ACC112 (cell line): ENCODE measurements at regions not wholly inside any gene's neighbourhood (a gene's known extent, or its start where the extent isn't known, plus 50 kb on each side); places are given as distances from the start of the nearest gene placed in this dataset.

Experiments
- H2AFZ ChIP-seq: fragments of 200-600 bp; sonication (generic); one replicate; pipeline ENCODE4 v1.6.0; 2017; ENCODE audit warnings: antibody characterized with exemption, low read length; ENCODE audit not compliant: unreplicated experiment
- H3K27ac ChIP-seq: fragments of 200-600 bp; sonication (generic); 2 replicates; pipeline ENCODE4 v1.5.1; 2014; ENCODE audit warnings: low read depth, mild to moderate bottlenecking, antibody characterized with exemption, low read length, moderate library complexity
- H3K27me3 ChIP-seq: fragments of 200-600 bp; sonication (generic); 2 replicates; pipeline ENCODE4 v1.6.1; 2014; ENCODE audit warnings: mild to moderate bottlenecking, antibody characterized with exemption, low read length, moderate library complexity, mixed read lengths; ENCODE audit not compliant: insufficient read depth
- H3K36me3 ChIP-seq: fragments of 200-600 bp; sonication (generic); 2 replicates; pipeline ENCODE4 v1.6.1; 2016; ENCODE audit warnings: mild to moderate bottlenecking, antibody characterized with exemption, low read length, moderate library complexity, mixed read lengths; ENCODE audit not compliant: insufficient read depth
- H3K4me1 ChIP-seq: fragments of 200-600 bp; sonication (generic); one replicate; pipeline ENCODE4 v1.6.1; 2016; ENCODE audit warnings: low read length, mixed read lengths; ENCODE audit not compliant: insufficient read depth, unreplicated experiment, control insufficient read depth
- H3K4me3 ChIP-seq: fragments of 200-600 bp; sonication (generic); 2 replicates; pipeline ENCODE4 v1.5.1; 2014; ENCODE audit warnings: mild to moderate bottlenecking, low read depth, low read length
- H3K79me2 ChIP-seq: fragments of 200-600 bp; sonication (generic); one replicate; pipeline ENCODE4 v1.6.0; 2016; ENCODE audit warnings: low read length; ENCODE audit not compliant: control insufficient read depth, unreplicated experiment, insufficient read depth

DNA sequence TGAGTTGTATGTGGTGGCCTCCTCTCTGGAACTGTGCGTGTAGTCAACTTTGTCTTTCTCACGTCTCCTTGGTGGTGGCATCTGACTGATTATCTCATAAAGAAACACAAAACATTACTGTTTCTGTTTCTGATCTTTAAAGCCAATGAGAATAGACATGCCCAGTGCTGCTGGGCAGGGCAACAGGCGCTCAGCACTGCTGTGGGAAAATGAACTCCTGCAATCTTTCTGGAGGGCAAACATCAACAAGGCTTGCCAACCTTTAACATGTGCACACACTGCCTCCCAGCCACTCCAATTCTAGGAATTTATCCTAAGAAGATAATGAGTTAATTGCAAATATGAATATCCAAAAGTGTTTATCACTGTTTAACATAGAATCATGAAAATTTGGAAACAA lies 106.3 kb upstream of the CD93 start:
- Histone ChIP-seq H3K4me1 (no peaks in the 10 kb centered on the region), H3K79me2 (no peaks in the 10 kb centered on the region), H3K36me3 (no peaks in the 10 kb centered on the region), H2AFZ (no peak overlapping the region), H3K27ac (no peak overlapping the region), H3K27me3 (peaks cover 5% of the 10 kb centered on the region; the same call in 1 of the 2 replicates), H3K4me3 (no peak overlapping the region)

- no peaks in the 10 kb centered on the region for H3K36me3 ChIP-seq
- no peaks in the 10 kb centered on the region for H3K4me1 ChIP-seq
- no peak overlapping the region for H3K4me3 ChIP-seq
- H3K27ac ChIP-seq = no peak overlapping the region
- H3K27me3 ChIP-seq = peaks cover 5% of the 10 kb centered on the region; the same call in 1 of the 2 replicates
- H2AFZ ChIP-seq = no peak overlapping the region
- H3K79me2 ChIP-seq = no peaks in the 10 kb centered on the region
These were observed 104.4 kb upstream of the CD93 start for GRCh38 chr20:23190557-23190956.

DNA sequence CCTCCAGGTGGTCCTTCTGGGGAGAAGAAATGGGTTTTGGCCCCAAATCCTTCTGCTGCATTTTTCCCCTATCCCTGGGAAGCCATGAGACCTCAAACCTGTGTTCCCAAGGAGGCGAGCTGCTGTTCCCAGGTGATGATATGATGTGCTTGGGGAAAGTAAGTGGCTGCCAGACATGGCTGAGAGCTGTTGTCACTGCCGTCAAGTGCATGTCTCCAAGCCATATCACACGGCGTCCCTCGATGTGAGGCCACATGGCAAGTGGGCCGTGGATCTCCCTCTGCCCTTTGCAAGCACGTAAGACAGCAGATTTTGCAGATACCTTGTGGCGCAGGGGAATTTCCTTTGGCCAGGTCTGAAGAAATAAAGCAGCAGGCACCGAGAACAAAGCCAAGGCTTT lies 103.7 kb upstream of the CD93 start:
- H3K36me3 ChIP-seq = no peaks in the 10 kb centered on the region
- H3K4me1 ChIP-seq = no peaks in the 10 kb centered on the region
- no peak overlapping the region for H3K27ac ChIP-seq
- H2AFZ ChIP-seq = no peak overlapping the region
- H3K79me2 ChIP-seq = no peaks in the 10 kb centered on the region
- H3K4me3 ChIP-seq = no peak overlapping the region
- H3K27me3 ChIP-seq = peaks cover 5% of the 10 kb centered on the region; the same call in 1 of the 2 replicates

DNA sequence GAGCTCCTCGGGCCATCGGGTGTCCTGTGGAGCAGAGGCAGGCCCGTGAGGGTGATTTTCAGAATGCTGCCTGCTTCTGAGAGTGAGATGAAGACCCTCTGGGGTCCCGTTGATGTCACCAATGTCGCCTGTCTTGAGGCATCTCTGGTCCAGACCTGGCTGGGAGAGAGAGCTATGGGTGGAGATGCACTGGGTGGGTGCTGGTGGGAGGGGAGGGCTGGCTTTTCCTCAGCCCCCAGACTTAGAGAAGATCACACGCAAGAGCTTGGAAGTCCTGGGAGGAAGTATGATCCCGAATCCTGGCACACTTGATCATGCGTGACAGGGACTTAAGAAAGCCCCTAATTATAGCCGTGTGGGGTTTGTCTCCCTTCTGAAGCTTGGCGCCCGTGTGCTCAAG lies 103.2 kb upstream of the CD93 start:
- no peaks in the 10 kb centered on the region for H3K36me3 ChIP-seq
- no peak overlapping the region for H3K27ac ChIP-seq
- no peak overlapping the region for H3K4me3 ChIP-seq

GRCh38 chr20:23188377-23189169 lies 102.4 kb upstream of the CD93 start:
- Histone ChIP-seq H3K4me1 (no peaks in the 10 kb centered on the region), H3K36me3 (no peaks in the 10 kb centered on the region), H3K79me2 (no peaks in the 10 kb centered on the region), H3K27me3 (peaks cover 5% of the 10 kb centered on the region; the same call in 1 of the 2 replicates), H3K4me3 (no peak overlapping the region), H3K27ac (no peak overlapping the region), H2AFZ (no peak overlapping the region)

More for the DNA sequence above, 103.2 kb upstream of the CD93 start:
- Histone ChIP-seq H2AFZ (no peak overlapping the region), H3K4me1 (no peaks in the 10 kb centered on the region), H3K27me3 (peaks cover 5% of the 10 kb centered on the region; the same call in 1 of the 2 replicates), H3K79me2 (no peaks in the 10 kb centered on the region)

GRCh38 chr20:23187751-23188150 lies 101.6 kb upstream of the CD93 start:
- Histone ChIP-seq H3K4me1 (no peaks in the 10 kb centered on the region), H3K4me3 (no peak overlapping the region), H3K27me3 (peaks cover 5% of the 10 kb centered on the region; the same call in 1 of the 2 replicates), H3K79me2 (no peaks in the 10 kb centered on the region), H2AFZ (no peak overlapping the region), H3K36me3 (no peaks in the 10 kb centered on the region), H3K27ac (no peak overlapping the region)

DNA sequence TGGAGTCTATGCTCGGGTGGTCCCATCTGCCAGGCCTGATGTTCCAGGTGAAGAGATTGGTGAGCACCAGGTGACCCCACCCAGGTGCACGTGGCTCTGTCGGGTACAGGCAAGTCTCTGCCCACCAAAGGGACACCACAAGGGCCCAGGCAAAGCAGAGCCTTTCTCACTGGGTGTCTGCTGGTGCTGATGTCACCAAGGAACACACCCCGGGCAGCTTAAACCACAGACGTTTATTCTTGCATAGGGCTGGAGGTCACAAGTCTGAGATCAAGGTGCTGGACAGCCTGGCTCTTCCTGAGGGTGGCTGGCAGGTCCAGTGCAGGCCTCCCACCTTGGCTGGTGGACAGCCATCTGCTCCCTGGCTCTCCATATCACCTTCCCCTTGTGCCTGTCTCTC lies 100.7 kb upstream of the CD93 start:
- Histone ChIP-seq H3K27ac (no peak overlapping the region), H3K4me3 (no peak overlapping the region), H2AFZ (no peak overlapping the region), H3K27me3 (peaks cover 5% of the 10 kb centered on the region; the same call in 1 of the 2 replicates), H3K79me2 (no peaks in the 10 kb centered on the region), H3K4me1 (no peaks in the 10 kb centered on the region), H3K36me3 (no peaks in the 10 kb centered on the region)

- no peaks in the 10 kb centered on the region for H3K36me3 ChIP-seq
- H3K27me3 ChIP-seq = 0 out of 2 replicates have a peak, but pooled peaks cover 5% of the 10 kb centered on the region
- no peaks in the 10 kb centered on the region for H3K79me2 ChIP-seq
- H3K4me3 ChIP-seq = no peak overlapping the region
- H2AFZ ChIP-seq = no peak overlapping the region
- H3K4me1 ChIP-seq = no peaks in the 10 kb centered on the region
- no peak overlapping the region for H3K27ac ChIP-seq
These were observed 94.4 kb upstream of the CD93 start for GRCh38 chr20:23180451-23180921.

GRCh38 chr20:23179766-23180403 lies 93.8 kb upstream of the CD93 start:
- no peaks in the 10 kb centered on the region for H3K4me1 ChIP-seq
- H3K27me3 ChIP-seq = 0 out of 2 replicates have a peak, but pooled peaks cover 5% of the 10 kb centered on the region
- no peak overlapping the region for H2AFZ ChIP-seq
- no peak overlapping the region for H3K4me3 ChIP-seq
- H3K27ac ChIP-seq = no peak overlapping the region
- H3K79me2 ChIP-seq = no peaks in the 10 kb centered on the region
- H3K36me3 ChIP-seq = no peaks in the 10 kb centered on the region

- Histone ChIP-seq H3K79me2 (no peaks in the 10 kb centered on the region), H3K27ac (no peak overlapping the region), H3K27me3 (0 out of 2 replicates have a peak, but pooled peaks cover 5% of the 10 kb centered on the region), H3K4me3 (no peak overlapping the region), H3K4me1 (no peaks in the 10 kb centered on the region), H3K36me3 (no peaks in the 10 kb centered on the region), H2AFZ (no peak overlapping the region)
These were observed 92.7 kb upstream of the CD93 start for GRCh38 chr20:23178806-23179205.
